HG02870 (cell line): ENCODE measurements at regions not wholly inside any gene's neighbourhood (a gene's known extent, or its start where the extent isn't known, plus 50 kb on each side); places are given as distances from the start of the nearest gene placed in this dataset.
A peak's percentile ranks its signal among the peaks of the same experiment; 100 is the strongest.
"Not testable (repeated sequence)": the region's sequence is repeated elsewhere in the genome, so short reads cannot be mapped to it uniquely, and the experiment has no call there.

Source experiments
- ATAC-seq: cut with Tn5 transposase; IDR thresholded peaks from one replicate; pipeline ENCODE4 v1.9.1; 2021; ENCODE audit warnings: mild to moderate bottlenecking, moderate library complexity; ENCODE audit not compliant: unreplicated experiment

DNA sequence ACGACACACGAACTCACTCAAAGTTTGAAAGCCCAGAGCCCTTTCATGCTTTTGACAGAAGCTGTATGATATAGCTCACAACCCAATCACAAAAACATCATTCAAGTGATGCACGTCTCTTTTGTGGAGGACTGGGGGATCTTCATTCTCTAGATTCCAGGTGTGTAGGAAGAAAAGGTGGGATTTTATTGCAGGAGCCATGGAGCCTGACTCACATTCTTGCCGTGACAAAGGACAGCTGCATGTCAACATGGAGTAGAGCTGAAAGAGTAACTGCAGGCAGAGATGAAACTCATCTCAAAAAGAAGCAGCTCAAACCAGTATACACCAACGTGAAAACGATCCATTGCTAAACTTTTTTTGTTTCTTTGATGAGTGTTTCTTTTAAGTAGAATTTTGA lies 50.9 kb upstream of the PDE1A start:
- no peak for ATAC-seq

- no peak for ATAC-seq
These were observed 54.8 kb upstream of the PDE1A start for GRCh38 chr2:182481676-182482075.

GRCh38 chr2:182482511-182482910 lies 55.7 kb upstream of the PDE1A start:
- ATAC-seq, result no peak

- no peak for ATAC-seq
These were observed 69.8 kb upstream of the PDE1A start for GRCh38 chr2:182496596-182496995.

DNA sequence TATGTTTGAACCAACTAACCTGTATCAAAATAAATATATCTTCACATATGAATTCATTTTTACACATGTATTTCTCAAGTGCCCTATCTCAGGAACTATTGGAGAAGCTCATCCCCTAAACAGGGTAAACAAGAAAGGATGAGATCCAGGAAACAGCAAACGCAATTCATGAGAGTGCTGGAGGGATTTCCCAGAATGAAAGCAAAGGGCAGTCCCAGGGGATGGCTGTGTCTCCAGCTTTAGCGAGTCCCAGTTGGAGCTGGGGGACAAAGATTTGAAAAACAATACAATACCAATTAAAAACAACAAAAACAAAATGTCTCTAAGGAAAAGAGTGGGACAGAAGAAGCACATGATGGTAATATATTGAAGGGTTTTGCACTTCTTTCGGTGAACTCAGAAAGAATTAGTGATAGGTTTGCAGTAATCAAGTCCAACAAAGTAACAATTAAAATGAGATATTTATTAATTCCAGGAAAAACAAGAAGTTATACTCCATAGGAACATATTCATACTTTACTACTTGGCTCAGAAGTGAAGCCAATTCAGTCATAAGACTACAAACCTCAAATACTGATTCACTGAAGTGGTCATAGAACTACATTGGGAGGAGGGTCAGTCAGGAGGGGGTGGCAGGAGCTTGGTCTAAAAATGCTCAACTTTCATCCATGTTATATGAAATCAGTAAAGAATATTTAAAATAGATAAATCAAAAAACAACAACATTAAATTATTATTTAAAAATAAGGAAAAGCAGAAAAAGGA lies 73.1 kb upstream of the PDE1A start:
- no peak for ATAC-seq

DNA sequence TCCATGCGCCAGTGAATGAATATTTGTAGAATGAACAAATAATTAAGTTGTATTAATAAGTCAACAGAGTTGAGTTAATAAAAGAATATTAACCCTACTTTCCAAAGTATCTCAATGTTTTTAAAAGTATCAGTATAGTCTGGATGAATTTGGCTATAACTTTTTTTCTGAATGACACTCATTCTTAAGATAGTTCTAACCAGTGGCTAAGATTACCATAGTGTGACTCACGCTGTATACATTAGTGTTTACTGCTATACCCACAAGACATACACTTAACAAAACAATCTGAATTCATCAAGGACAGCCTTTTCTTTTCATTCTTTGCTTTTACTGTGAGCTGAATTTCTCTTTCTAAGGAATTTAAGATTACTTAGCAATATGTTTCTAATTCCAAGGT lies 77.0 kb upstream of the PDE1A start:
- ATAC-seq, result no peak

DNA sequence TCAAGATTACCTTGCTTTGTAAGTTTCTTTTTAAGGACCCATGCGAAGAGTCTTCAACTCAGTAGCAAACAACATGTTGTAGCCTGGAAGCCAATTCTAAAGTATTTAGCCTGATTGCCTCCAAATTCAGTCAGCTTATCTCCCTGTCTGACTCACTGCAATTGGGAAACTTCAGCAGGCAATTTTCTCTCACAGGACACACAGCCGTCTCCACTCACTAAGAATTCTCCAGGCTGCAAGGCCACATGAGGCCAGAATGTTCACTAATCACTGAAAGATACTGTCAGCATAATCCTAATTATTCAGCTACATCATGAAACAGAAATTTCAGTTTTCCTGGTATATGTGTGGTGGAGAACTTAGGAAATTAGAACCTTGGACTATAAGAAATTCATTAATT lies 78.1 kb upstream of the PDE1A start:
- no peak for ATAC-seq

GRCh38 chr2:182506606-182507005 lies 79.8 kb upstream of the PDE1A start:
- ATAC-seq, result no peak

GRCh38 chr2:182508583-182508982 lies 81.7 kb upstream of the PDE1A start:
- ATAC-seq, result not testable (repeated sequence)

- no peak for ATAC-seq
These were observed 82.4 kb upstream of the PDE1A start for GRCh38 chr2:182509216-182509615.

- ATAC-seq, result no peak
These were observed 94.9 kb upstream of the PDE1A start for GRCh38 chr2:182521453-182522404.

GRCh38 chr2:182522405-182522896 lies 95.6 kb upstream of the PDE1A start:
- no peak for ATAC-seq

- no peak for ATAC-seq
These were observed 96.2 kb upstream of the PDE1A start for GRCh38 chr2:182522972-182523473.

GRCh38 chr2:182530636-182531035 lies 103.8 kb upstream of the PDE1A start:
- no peak for ATAC-seq

DNA sequence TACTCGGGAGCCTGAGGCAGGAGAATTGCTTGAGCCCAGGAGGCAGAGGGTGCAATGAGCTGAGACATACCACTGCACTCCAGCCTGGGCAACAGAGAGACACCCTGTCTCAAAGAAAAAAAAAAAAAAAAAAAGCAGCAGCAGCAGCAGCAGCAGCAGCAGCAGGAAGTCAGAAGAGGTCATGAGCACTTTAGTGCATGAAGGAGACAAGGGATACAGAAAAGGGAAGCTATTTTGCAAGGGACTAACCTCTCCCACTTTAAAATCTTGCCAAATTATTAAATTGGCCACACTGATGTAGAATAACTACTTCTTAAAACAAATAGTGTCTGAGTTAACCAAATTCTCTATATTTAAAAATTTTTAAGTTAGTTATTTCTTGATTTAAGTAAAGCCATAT lies 113.4 kb upstream of the PDE1A start:
- ATAC-seq, result no peak

DNA sequence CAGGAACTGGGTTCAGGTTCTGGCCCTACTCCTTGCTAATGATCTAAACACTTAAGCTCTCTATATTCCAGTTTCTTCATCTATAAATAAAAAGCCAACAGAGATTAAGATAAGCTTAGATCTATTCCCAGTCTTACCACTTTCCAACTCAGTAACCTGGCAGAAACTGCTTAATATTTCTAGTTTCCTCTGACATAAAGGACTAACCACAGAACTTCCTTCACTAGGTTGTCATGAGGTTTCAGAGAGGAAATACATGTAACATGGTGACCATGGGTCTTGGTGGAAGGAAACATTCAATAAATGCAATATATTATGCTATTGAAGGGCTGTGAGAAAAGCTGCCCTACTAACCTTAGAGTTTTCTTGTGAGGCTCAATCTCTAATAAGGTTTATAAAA lies 114.4 kb upstream of the PDE1A start:
- peak; percentile 41 for ATAC-seq

DNA sequence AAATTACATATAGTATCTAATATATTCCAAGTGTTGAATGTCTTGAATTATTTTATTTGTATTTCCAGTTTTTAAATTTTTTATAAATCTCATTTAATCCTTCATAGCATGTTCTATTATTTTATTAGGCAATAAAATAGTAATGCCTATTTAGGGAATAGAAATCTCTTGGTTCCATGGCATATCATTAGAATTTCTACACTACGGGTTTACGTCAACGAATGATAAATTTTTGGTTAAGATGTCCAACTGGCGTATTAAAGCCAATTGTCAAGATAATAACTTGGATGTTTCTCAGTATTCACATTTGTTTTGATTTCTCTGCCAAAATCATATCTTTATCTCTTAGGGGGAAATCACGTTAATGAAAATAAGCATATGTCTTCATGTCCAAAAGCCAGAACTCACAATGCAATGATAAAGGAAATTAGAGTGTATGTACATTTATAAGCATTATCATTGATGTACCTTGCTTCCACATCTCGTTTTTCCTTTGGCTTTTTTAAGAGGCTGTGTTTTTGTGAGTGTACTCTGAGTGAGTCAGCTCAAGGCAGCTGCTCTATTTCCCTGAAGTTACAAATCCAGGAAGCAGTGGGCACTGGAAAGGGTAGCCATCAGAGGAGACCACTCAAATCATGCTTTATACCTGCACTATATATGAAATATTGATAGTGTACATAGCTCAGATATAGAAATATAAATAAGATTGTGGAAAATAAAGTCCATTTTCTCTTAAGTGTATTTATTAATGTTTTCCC lies 115.8 kb upstream of the PDE1A start:
- no peak for ATAC-seq

DNA sequence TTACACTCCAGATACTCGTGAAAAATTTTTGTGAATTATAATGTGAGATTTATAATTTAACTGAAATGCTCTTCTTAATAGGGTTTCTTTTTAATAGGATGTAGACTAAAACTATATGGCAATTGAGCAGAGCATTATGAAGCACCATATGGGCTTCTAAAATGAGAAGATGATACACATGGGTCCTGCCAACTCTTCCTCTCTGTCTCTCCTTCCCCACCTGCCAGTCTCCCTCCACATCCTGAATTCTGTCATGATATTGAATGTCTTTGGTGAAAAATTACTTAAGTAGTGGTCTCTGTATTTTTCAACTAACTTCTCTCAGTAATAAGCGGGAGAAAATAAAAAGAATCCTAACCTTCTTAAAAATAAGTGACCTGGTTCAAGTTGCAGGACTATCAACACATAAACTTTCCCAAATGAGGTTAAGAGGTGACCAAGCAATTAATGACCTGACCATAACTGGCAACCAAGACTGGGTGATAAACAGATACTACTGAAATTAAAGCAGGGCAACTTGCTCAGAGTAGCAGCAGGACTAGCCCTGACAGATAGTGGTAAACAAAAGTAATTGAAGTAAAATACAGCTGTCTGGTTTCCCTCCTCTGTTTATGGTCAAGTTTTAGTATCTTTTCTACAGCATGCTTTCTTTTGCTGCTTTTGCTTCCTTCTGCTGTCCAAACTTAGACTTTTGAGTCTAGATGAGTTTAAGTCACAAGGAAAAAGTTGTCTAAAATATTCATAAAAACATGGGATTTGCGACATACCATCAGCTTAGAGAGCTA lies 117.1 kb upstream of the PDE1A start:
- no peak for ATAC-seq

- peak; percentile 88 for ATAC-seq
These were observed 118.8 kb upstream of the PDE1A start for GRCh38 chr2:182545420-182546167.
